T-helper 22 cell (primary cell): ENCODE measurements at regions not wholly inside any gene's neighbourhood (a gene's known extent, or its start where the extent isn't known, plus 50 kb on each side); places are given as distances from the start of the nearest gene placed in this dataset.

Experiments used
- DNase-seq: peaks from one replicate; pipeline ENCODE4 v3.0.0-alpha.2; 2020; ENCODE audit warnings: low read depth

- no peak for DNase-seq
Measured at GRCh38 chr10:128967980-128968756, 498.9 kb upstream of the MGMT start.

DNA sequence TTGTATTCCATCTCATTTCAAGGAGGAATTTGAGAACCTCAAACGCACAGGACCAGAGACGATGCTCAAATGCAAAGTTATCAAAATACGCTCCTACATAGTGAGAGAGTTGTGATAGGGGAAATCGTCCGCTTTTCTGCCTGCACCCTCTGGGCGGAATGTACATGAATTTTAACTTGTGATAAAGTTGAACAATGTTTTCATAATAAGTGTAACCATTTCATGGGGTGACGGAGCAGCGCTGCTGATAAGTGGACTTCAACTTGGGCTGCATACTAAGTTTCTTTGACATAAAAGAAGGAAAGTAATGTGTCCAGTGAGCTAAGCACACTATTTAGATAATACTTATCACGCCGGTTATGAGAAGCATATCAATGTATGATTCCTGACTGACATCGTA is 497.5 kb upstream of the MGMT start:
- no peak for DNase-seq

DNA sequence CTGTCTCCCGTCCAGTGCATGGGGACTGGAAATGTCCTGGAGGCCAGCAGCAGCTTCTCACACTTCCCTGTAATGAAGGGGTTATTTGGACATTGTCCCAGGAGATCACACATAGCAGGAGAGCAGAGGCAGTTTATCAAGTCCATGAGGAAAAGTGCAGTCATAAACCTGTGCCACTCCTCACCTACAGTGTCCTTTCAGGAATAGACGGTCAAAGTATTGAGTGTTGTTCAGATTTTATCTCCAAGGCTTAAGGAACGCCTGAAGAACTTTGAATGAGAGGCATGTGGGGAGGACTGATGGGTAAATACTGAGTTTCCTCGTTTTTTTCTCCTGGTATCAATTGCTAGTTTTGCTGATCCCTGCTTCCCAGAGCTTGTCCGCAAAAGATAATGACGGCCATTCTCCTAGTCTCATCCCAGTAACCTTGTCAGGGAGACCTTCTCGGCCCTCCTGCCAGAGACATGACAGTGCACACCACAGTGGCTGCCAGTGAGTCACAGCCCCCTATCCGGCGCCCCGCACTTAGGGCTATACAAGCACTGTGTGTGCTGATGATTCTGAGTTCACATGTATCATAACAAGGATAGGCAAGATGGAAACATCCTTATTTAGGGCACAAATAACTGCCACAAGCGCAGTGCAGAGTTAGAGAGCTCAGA is 495.5 kb upstream of the MGMT start:
- no peak for DNase-seq

DNA sequence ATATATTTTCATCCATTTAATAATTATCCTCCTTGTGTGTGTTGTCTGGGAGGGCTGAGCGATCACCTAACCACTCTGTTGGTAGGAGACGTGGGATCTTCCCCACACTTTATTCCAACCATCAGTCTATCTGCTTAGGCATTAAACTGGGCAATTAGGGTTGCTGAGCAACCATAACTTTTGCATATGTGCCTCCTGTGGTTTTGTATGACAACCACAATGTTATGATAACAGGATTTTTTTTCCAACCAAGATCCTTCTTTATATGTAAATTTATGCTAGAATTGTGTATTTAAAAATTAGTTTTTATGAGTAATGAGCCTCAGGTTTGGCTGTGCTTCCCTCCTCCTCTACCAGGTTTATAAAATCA is 495.0 kb upstream of the MGMT start:
- no peak for DNase-seq

- no peak for DNase-seq
Measured at GRCh38 chr10:128973221-128973620, 493.8 kb upstream of the MGMT start.

- DNase-seq, result no peak
Measured at GRCh38 chr10:128976856-128977255, 490.2 kb upstream of the MGMT start.

- DNase-seq, result no peak
Measured at GRCh38 chr10:128978211-128978610, 488.8 kb upstream of the MGMT start.

GRCh38 chr10:128979405-128979804 is 487.6 kb upstream of the MGMT start:
- no peak for DNase-seq

DNA sequence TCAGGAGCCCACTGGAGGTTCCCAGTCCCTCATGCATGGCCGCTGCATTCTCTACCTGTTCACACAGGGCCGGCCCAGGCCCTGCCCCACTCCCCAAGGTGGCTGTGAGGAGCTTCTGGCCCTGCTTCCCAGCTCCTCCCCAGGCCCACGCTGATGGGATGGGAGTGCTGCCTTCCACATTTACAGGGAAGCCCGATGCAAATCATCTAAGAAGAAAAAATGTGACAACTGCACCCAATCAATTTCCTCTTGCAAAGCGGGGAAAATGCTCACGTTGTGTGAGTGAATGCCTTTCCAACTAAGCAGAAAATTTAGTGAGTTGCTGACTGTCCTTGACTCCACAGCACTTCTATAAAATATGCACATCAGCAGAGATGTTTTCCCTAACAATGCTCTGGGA is 485.8 kb upstream of the MGMT start:
- DNase-seq, result no peak

DNA sequence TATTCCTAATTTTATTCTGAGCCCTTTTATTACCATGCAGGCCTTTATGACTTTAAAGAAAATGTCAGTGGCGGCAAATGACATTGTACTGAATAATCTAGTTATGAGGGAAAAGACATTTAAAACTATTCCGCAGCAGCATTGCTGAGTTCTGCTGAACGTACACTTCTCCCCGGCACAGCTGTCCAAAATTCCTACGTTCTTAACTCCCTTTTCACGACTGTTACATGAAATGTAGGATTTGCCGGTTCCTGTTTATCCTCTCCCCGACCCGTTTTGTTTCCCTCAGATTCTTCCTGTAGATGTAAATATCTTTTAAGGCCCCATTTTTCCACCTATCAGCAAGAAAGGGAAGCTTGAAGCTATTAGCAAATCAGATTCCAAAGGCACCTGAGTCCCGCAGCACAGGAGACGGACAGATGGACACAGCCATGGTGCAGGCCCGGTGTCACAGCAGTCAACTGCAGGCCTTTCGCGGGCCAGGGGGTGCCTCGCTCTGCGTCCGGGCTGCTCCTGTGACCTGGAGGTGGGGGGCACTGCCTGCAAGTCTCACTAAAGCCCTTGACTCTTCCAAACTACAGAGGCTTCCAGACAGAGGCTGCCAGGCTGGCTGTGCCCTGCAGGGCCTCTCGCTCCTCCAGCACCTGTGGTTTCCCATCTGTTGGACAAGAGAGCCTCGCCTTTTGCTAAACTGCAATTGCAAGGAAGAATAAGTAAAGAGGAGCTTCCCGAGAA is 485.0 kb upstream of the MGMT start:
- DNase-seq, result no peak

- no peak for DNase-seq
Measured at GRCh38 chr10:128982616-128982915, 484.5 kb upstream of the MGMT start.

GRCh38 chr10:128985036-128985435 is 482.0 kb upstream of the MGMT start:
- no peak for DNase-seq

GRCh38 chr10:128990986-128991385 is 476.1 kb upstream of the MGMT start:
- DNase-seq, result no peak

- no peak for DNase-seq
Measured at GRCh38 chr10:128992770-128993169, 474.3 kb upstream of the MGMT start.

GRCh38 chr10:128993443-128993842 is 473.6 kb upstream of the MGMT start:
- no peak for DNase-seq

GRCh38 chr10:128993911-128994538 is 473.0 kb upstream of the MGMT start:
- no peak for DNase-seq

GRCh38 chr10:128994598-128995143 is 472.4 kb upstream of the MGMT start:
- no peak for DNase-seq

- DNase-seq, result no peak
Measured at GRCh38 chr10:128995676-128996075, 471.4 kb upstream of the MGMT start.

- no peak for DNase-seq
Measured at GRCh38 chr10:128996092-128996491, 470.9 kb upstream of the MGMT start.

DNA sequence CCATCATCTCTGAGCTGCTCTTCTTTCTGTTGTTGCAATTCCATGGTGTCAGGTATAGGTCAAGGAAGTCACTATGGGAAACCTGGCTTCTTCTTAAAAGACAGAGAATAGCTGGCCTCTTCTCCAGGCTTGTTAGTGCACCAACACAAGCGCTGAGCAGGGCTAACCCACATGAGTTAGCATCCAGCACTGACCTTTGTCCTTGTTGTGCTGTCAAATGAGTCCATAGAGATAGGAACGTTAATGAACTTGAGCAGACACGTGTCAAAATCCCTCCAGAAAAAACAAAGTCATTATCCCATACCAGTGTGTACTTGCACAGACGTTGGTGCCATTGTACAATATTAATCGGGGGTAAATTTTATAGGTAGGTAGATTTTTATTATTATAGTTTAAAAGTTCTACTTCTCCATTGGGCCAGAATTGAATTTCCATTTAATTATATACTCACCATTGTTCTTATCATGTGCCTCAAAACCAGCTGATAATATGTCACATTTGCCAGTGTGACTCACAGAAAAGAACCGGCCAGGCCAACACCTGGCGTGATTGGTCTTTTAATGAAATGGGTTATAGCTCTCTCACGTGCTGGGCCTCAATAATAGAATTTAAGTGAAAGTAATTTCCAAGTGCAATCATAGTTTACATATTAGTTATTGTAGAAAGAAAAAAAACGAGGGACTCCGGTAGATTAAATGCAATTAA is 468.8 kb upstream of the MGMT start:
- DNase-seq, result no peak

- DNase-seq, result no peak
Measured at GRCh38 chr10:129004398-129004797, 462.6 kb upstream of the MGMT start.

- DNase-seq, result no peak
Measured at GRCh38 chr10:129005080-129005479, 462.0 kb upstream of the MGMT start.
